CD4-positive, alpha-beta T cell treated with Interleukin-17A for 1 hour (primary cell): ENCODE measurements at regions not wholly inside any gene's neighbourhood (a gene's known extent, or its start where the extent isn't known, plus 50 kb on each side); places are given as distances from the start of the nearest gene placed in this dataset.
A peak's percentile ranks its signal among the peaks of the same experiment; 100 is the strongest.

Source experiments
- DNase-seq: peaks from one replicate; pipeline ENCODE4 v3.0.0-alpha.2; 2020

DNA sequence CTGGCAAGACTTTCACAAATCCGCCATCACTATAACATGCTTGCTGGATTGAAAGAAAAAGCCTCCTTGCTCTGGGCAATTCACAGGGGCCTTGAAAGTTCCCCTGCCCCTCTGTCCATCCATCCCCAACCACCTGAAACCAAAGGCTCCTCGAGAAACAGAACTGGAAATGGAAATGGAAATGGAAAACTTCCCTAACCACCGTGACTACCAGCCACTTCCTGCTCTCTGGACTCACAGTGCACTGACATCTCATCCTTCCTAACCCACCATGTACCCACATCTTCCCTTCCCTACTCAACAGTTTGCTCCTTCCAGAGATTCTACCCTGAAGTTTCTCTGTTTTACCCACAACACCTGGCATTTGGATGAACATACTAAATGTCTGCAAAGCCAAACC lies 603.6 kb upstream of the DIPK2B start:
- DNase-seq = no peak

DNA sequence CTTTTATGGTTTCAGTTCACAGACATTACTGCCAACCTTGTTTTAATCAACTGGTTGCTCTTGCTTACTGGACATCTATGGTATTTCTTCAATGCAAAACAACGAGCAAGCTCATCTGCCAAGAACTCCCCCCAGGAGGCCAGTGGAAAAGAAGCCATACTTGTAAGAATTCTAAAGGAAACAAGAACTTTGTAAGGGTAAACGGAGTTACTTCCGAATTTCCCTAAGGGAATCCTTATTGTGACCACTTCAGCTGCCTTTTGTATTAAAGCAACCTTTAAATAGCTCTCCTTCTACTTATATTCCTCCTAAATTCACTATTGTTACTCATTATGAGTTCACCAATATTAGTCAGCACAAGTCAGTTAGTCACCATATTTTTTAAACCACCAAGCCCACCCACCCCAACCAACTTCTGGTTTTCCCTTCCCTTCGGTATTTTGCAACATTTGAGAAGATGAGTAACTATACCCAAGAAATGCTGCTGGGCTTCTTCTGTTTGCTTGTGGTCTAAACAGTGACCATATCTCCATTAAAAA lies 602.8 kb upstream of the DIPK2B start:
- no peak for DNase-seq

DNA sequence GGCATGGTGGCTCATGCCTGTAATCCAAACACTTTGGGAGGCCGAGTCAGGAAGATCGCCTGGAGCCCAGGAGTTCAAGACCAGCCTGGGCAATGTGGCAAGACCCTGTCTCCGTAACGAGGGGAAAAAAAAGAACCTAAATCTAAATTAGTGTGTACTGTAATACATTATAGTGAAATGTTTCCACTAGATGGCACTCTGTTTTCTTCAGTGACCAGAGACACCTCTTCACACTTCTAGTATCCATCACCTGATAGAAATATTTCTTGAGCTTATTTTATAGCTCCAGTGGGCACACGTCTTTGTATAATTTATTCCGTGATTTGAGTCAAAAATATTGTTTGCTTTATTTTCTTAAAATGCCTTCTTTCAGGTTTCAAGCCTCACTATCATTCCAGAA lies 600.9 kb upstream of the DIPK2B start:
- peak; percentile 65 for DNase-seq

DNA sequence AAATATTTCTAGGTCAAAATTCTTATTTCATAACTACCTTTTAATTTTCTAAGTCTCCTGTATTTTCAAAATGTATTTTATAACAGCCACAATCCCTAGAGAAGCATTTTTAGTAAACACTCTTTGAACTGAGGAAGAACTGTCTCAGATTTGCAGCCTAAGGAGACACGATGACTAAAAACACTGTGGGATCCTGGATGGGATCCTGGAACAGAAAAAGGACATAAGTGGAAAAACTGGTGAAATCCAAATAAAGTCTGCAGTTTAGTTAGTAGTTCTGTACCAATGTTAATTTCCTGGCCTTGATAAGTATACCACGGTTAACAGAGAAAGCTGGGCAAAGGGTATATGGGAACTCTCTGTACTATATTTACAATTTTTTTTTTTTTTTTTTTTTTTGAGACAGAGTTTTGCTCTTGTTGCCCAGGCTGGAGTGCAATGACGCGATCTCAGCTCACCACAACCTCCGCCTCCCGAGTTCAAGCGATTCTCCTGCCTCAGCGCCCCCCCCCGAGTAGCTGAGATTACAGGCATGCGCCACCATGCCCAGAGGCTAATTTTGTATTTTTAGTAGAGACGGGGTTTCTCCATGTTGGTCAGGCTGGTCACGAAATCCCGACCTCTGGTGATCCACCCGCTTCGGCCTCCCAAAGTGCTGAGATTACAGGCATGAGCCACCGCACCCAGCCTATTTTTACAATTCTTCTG lies 600.2 kb upstream of the DIPK2B start:
- peak; percentile 72 for DNase-seq

DNA sequence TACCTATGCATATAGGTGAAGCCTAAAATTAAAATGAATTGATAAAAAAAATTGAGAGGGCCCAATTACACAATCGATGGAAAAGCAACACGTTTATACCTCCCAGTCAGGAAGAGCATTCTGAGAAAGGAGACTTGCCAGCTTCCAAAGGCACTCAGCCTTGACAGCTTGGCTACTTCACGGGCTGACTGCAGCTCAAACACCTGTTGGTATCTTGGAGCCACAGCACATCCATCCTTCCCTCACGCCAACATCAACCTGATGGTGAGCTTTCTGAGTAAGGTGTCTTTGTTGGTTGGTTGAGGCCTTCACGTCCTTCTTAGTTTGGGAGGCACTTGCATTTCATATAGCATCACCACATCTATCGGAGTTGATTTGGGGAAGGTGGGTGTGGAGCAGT lies 598.9 kb upstream of the DIPK2B start:
- DNase-seq = no peak

DNA sequence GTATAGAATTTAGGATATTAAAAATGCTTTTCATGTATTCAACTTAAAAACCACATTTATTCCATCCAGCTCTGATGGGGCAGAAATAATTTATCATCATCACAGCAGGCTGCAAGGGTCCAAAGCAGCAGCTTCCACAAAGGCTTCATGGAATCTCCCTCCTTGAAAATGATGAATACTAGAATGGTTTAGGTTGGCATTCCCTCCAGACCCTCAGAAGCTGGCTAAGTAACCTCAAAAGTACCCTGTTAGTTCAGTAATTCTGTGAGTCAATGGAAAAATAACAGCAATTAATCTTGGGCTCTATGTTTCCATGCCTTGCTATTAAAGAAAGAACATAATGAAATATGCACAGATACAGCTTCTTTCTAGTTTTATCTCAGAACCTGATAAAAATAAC lies 594.9 kb upstream of the DIPK2B start:
- DNase-seq = no peak

DNA sequence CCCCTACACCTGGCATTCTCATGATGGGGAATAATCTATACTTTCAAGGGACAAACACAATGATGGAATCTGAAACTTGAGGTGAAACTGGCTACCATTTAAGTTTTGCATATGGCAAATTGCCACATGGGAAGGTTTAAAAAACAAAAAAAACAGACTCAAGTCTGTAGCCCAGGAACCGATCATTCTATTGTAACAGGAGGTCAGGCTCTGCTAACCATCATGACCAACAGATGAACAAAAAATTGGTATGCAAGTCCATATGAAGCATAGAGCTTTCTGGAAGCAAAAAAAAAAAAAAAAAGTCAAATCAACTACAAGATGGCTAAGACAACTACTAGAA lies 594.3 kb upstream of the DIPK2B start:
- no peak for DNase-seq

DNA sequence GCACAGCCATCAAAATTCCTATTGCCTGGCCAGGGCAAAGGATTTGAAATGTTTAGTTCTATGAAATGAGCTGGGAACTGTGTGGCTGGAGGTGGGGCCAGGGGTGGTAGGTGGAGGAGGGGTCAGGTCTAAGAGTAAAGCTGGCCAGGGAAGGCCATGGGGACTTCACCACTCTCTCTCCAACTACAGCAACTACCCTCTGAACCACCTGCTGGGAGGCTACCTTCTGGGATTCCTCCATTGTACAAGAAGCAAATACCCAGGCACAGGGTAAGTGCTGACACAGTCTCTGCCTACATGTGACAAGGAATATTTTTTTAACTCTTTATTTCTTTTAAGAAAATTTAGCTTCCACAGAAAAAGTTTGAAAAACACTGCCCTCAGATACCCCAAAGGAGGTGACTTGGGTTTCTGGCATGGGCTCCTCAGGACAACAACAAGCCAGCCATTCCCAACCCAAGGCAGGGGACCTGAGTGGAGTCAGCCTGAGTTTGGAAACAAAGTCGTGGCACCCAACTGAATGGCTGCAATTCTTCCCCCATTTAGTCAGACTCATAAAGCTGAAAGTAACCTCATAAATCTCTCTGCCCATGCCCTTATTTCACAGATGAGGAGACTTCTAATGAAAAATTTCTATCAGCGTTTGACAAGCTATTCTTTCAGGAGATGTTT lies 593.8 kb upstream of the DIPK2B start:
- DNase-seq = no peak

DNA sequence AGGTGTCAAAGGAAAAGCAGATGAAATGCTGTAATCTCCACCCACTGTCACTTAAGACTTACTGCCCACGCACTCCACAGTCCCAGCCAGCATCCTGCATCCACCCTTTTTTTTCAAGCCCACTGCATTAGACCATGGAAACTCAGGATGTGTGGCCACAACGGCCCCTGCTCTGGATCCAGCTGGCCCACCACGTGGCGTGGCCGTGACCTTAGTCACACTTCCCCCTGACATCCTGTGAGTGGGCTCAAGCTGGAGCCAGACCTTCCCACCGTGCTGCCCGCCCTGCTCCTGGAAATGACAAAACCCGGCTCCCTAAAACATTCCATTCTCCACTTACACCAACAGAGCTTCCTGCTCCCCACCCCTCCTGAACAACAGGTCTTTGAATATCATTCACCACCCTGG lies 588.3 kb upstream of the DIPK2B start:
- no peak for DNase-seq

DNA sequence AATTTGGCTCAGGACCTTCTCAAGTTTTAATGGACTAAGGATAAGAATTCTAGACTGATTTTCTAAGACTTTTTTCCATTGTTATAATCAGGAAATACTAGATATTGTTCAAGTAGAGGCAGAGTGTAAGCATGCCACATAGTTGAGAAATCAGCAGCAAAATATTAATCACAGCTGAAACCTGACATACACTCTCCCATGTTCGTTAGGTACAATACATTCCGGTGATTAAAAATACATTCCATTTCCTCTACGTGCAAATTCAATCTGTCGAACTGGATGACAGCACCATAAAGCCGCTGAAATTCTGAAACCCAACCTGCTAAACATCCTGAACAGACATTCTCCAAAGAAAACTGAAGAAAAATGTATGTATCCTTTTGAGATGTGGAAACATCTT lies 587.6 kb upstream of the DIPK2B start:
- DNase-seq = no peak

DNA sequence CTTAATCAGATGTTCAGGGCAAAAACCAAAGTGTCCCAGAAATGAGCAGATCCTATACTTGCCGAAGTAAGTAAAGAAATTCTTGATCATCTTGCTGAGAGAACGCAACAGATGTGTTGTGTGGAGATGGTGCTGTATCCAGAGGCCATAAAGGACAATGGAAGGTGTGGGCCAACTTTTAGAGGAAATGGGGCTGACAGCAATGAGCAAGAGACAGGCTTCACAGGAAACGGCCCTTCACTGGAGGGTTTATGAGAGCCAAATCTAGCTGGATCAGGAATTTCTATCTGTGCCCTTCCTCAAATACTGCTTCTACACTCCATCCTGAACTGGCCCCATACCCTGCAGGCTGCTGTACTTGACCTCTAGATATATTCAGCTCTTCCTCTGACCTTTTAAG lies 583.9 kb upstream of the DIPK2B start:
- no peak for DNase-seq

DNA sequence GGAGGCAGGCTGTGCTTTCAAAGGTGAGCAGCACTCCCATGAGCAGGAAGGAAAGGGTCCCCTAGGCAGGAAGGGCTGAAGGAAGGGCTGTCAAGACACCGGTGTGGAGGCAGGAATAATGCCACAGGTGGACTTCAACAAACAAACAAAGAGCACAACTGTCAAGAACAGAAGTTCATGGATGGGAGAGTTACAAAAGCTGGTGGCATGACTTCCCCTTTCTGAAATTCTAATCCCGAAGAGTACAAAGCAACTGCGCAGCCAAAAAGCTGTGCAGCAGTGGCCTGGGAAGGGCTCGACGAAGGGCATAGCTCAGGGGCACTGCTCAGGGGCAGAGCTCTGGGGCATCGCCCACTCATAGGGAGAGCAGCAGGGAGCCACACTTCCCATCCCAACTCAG lies 582.3 kb upstream of the DIPK2B start:
- DNase-seq = no peak

DNA sequence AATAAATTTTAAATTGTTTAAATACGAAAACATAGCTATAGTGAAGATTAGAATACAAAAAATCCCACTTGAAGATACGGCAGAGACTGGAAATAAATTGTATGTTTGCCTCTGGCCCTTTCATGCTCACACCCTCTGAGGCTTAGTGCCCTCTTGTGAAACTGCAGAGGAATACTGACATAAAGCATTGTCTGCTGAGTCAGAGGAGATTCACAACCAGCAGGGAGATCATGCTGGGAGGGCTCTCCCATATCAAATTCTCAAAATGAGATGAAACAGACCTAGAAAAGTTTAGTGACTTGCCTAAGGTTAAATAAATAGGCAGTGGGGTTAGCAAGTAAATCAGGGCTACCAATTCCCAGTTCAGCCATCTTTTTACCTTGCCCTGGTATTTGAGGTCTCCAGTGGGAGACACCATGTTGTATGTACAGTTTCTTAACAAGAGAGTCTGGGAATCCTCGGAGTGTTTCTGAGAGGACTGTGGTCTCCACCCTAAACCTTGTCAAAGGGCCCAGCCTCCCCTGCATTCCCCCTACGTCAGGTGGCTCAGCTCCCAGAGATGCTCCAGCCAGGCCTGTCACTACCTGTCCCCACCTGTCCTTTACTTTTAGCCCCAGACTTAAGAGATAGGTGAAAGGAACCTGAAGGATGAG lies 581.4 kb upstream of the DIPK2B start:
- no peak for DNase-seq

DNA sequence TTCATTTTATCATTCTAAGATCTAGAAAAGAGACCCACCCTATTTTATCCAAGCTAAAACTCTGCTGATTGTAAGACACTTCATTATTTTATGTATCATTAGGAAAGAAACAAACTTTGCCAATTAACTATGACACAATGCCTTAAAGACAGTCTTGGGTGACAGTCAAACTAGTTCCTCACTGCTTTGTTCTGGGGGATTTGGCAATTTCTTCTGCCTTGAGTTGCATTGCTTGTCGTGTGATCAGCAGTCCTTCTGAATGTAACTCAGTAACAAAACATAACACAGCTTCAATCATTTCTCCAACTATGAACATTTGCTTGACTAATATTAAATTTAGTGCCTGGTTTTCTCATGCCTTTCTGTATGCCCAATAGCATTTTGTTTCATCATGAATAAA lies 577.9 kb upstream of the DIPK2B start:
- no peak for DNase-seq

DNA sequence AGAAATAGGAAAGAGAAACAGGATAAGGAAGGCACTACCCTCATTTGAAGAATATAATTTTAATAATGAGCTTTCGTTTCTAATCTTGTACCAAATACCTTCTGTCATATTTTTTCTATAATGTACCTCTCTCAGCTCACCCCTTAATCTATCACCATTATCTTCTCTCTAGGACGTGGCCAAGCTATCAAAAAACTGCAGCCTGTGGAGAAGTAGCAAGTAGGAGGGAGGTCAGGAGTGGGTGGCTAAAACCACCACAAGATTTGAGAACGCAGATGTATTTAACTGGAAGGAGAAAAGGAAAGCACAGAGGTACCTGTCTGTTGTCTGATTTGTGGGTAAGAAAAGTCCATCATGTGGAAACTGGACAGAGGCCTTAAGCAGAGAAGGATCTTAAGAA lies 576.7 kb upstream of the DIPK2B start:
- no peak for DNase-seq

DNA sequence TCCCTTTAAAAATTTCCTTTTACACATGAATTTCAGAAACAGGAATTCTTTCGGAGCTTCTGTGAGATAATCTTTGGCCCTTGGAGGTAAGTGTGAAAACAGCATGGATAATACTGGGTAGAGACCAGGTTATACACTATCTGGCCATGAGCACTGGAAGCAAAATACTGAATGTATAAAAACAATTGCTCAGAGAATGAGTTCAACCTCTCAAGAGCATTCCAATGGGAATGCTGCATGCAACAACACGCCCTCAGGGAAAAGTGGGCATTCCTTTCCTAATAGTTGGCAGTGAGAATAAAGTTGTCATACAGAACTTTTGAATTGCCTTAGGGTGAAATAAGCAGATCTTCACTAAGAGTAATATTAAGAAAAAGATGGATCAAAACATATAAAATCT lies 574.8 kb upstream of the DIPK2B start:
- DNase-seq = no peak

DNA sequence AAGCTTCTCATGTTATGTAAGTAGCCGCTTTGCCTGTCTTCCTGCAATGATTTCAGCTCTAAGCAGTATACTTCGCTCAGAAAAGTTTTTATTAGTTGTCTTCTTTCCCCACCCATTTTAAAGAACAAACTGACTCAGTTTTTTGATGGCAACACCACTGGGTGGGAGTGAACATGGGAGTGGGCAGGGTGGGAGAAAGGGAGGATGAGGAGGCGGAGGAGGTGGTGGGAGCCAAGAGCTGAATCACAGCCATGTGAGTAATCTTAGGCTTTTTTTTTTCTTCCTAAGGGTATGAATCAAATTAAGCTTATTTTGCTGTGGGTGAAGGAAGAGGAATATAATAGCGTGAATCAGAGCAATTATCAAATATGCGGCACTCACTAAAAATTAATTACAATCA lies 574.3 kb upstream of the DIPK2B start:
- no peak for DNase-seq

DNA sequence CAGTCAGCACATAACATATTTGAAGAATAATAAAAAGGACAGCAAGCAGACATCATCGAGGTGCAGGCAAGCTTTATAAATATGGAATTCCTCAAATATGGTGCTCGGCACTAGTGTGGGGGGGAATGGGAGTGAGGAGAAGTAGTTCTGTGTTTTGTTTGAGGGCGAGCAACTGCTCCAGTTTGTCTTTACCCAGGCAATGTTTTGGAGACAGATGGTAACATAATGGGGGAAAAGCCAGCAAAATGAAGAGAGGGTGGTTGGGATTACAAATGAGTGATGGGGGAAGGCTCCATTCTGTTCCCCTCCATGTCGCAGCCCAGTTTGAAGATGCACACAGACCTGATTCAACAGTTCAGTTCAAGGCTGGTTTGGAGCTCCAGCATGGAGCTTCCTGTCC lies 572.9 kb upstream of the DIPK2B start:
- no peak for DNase-seq

DNA sequence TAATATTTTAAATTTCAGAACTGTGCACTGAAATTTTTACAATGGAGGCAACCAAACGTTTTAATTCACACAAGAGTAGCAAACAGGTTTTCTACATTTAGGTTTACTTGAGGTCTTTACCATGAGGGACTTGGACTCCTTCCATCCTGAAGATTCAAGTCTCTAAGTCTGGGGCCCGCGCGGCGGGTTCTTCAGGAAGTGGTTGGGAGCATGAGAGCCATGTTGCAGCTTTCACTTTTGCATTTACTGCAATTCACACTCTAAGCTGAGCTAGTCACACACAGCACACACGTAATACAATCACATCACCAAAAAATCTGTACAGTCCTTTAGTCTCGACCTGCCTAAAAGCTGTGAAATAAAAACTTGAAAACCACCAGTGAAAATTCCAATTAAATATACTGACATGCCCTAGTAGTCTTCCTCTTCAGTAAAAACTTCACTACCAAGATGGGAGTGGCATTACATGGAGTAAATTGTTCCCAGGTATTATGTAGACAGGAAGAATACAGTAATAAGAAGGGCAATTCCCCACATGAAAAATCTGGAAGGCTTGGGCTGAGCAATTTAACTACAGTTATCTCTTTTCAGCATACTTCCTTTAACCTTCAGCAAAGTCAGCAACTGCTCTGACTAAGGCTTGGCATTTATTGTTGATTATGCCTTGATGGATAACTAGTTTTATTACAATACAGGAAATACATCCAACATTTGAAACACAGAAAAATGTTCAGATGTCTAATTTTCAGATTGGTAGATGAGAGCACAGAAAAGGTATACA lies 571.1 kb upstream of the DIPK2B start:
- peak; percentile 76 for DNase-seq

DNA sequence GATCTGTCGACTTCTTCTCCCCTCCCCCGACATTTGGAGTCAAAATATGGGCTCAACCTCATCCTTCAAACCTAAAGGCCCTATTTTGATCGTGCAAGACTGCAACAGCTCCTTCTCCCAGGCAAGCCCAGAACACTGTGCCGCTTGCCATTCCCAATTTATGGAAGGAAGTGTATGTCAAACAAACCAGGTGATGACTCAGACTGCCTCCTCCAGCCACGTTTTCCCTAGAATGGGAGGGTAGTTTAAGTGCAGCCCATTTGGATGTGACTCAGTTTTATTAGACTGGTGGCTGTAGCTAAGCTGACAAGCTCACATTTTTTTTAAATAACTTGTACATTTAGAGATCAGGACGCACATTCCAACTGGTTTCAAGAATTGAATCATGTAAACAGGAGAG lies 570.4 kb upstream of the DIPK2B start:
- no peak for DNase-seq

DNA sequence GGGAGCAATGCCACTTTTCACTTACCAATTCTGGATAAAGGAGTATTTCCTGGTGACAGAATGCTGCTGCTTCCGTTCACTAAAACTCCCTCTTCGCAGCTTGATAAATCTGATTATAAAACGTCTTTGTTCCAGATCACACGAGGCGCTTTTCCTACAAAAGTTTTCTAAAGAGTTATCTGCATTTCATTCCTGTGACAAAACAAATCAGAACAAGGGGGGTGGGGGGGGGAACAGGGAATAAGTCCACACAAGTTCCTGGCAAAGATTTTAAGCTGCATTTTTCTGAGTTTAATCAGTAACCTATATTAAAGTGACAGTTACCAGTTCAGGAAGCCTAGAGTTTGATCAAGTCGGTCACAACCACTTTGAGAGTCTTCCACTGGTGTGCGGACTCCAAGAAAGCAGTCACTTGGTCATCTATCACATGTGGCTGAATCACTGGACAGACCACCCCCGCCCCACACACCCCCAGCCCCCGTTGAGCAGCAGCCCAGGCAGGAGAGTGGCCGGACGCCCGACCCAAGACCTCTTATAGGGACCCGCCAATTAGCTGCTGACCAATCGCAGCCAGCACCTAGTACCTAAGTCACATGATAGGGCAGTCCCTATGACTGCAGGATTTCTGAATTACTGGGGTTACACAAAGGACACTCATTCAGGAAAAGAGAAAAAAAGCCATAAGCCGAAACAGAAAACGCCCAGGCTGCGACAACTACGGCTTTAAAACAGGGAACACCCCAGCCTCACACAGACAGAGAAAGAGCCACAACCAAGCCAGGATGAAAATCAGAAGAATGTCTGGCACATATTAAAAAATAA lies 569.3 kb upstream of the DIPK2B start:
- peak; percentile 77 for DNase-seq

DNA sequence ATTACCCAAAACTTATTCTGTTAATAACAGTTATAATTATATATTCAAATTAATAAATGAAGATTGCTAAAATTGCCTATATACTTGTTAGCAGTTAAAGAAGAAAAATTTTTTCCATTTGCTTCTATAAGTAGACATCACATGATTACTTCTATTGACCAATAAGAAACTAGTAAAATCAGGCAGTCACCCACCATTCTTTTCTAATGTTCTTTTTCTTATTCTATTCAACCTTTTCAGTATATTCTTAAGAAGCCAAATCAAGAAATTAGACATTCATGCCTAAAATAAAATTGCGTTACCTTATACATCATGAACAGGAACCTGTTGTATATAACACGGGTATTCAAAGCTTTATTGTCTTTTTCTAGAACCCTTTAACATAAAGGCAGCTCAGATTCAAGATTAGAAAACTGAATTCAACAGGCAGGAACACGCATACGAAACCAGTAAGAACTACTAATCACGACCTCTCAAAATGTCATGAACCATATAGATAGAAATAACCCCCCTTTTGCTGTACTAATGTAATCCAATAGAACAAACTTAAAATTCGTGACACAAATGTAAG lies 568.1 kb upstream of the DIPK2B start:
- DNase-seq = peak; percentile 37
